ENCODE measurements at regions not wholly inside any gene's neighbourhood (a gene's known extent, or its start where the extent isn't known, plus 50 kb on each side); places are given as distances from the start of the nearest gene placed in this dataset.

DNA sequence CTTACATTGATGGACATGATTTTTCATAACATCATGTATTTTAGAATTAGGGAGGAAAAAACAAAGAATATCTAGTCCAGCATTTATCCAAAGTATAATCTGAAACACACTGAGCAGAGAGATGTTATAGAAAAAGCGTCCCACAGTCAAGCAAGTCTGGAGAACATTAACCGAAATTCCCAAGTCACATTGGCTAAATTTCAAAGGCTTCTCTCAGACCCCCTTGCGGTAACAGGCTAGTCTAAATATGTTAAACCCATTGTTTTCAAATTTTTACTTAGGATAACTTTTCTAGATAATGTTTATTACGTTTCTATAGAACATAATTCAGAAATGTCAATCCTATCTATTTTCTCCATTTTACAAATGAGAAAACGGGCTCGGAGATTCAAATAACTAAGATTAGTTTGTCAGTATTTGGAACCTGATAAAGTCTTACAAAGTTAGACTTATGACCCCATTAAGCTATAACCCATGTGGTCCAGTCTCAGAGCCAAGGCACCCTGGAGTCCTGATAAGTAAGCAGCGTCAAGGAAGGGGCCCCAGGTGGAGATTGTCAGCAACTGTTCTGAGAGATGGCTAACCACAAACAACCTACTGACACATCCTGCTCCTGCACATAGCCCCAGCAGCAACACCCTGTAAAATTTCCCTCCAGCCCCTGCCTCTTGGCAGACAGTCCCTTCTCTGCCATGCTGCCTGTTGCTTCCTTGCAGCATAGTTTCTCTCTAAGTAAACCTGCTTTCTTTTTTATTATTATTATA lies 220.6 kb upstream of the TMEM260 start:
- TF ChIP-seq, protein P1, sequence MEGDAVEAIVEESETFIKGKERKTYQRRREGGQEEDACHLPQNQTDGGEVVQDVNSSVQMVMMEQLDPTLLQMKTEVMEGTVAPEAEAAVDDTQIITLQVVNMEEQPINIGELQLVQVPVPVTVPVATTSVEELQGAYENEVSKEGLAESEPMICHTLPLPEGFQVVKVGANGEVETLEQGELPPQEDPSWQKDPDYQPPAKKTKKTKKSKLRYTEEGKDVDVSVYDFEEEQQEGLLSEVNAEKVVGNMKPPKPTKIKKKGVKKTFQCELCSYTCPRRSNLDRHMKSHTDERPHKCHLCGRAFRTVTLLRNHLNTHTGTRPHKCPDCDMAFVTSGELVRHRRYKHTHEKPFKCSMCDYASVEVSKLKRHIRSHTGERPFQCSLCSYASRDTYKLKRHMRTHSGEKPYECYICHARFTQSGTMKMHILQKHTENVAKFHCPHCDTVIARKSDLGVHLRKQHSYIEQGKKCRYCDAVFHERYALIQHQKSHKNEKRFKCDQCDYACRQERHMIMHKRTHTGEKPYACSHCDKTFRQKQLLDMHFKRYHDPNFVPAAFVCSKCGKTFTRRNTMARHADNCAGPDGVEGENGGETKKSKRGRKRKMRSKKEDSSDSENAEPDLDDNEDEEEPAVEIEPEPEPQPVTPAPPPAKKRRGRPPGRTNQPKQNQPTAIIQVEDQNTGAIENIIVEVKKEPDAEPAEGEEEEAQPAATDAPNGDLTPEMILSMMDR (IDR thresholded peaks at IDR 0.05): no peak
- TF ChIP-seq ZFX (IDR thresholded peaks at IDR 0.05; ENCODE audit: borderline replicate concordance): no peak
